Endothelial cell of umbilical vein (primary cell): ENCODE measurements at regions not wholly inside any gene's neighbourhood (a gene's known extent, or its start where the extent isn't known, plus 50 kb on each side); places are given as distances from the start of the nearest gene placed in this dataset.

Source experiments
- BruUV-seq: library from RNA; stranded (reverse); fragments of 400-500 nt; replicated peaks from 2 replicates; lab custom pipeline; 2021; lab: Mats Ljungman, UMichigan
- CTCF ChIA-PET: fragments of 300-600, 350-600 bp; sonication (Branson Sonifier 250); formaldehyde crosslinking; loops from one replicate; lab custom pipeline; 2021; ENCODE audit warnings: antibody characterized with exemption, inconsistent platforms; lab: Charles Lee
- POLR2A ChIA-PET: fragments of 300-600, 350-600 bp; sonication (Branson Sonifier 250); formaldehyde crosslinking; loops from one replicate; lab custom pipeline; 2021; ENCODE audit warnings: antibody characterized with exemption, inconsistent platforms; lab: Charles Lee
- DNase-seq: peaks from one replicate; pipeline ENCODE4 v3.0.0-alpha.2; 2011; ENCODE audit warnings: low read depth, low spot score
- FAIRE-seq: peaks from 2 replicates; lab custom pipeline; 2011; peaks lifted over from hg19 to GRCh38; lab: Jason Lieb, UNC
- H2AFZ ChIP-seq: 2 replicates; pipeline ENCODE4 v1.6.0; 2012; ENCODE audit warnings: low read depth, low read length, control low read depth, inconsistent platforms
- H3K27ac ChIP-seq: 2 replicates; pipeline ENCODE4 v1.5.1; 2011; ENCODE audit warnings: low read depth, mild to moderate bottlenecking, control low read depth, low read length, moderate library complexity; ENCODE audit not compliant: insufficient read depth
- H3K27me3 ChIP-seq, 2 experiments: 2 replicates each; pipeline versions ENCODE4 v1.6.0 to v1.6.1; 2011; ENCODE audit warnings: low read length in 2 of 2, mixed read lengths in 1 of 2; ENCODE audit not compliant: control insufficient read depth in 2 of 2, insufficient read depth in 2 of 2
- H3K36me3 ChIP-seq, 2 experiments: 2 replicates in 1 of 2; 3 replicates in 1 of 2; pipeline ENCODE4 v1.5.1; 2011; ENCODE audit warnings: low read length in 2 of 2, mild to moderate bottlenecking in 1 of 2, moderate library complexity in 1 of 2; ENCODE audit not compliant: control insufficient read depth in 2 of 2, insufficient read depth in 2 of 2; ENCODE audit errors: extremely low read depth in 1 of 2
- H3K4me1 ChIP-seq: 3 replicates; pipeline ENCODE4 v1.5.1; 2011; ENCODE audit warnings: mild to moderate bottlenecking, low read length; ENCODE audit not compliant: control insufficient read depth, insufficient read depth; ENCODE audit errors: extremely low read depth
- H3K4me2 ChIP-seq: 2 replicates; pipeline ENCODE4 v1.6.1; 2011; ENCODE audit warnings: low read length, control low read depth, mixed read lengths; ENCODE audit not compliant: insufficient read depth
- H3K4me3 ChIP-seq, 3 experiments: fragments of 200-600 bp in 1 of 3; sonication (generic), shearing (Covaris generic) in 1 of 3; replicated peaks in 1 of 3; 2 replicates each; pipeline ENCODE4 v1.5.1; 2011 to 2016; ENCODE audit warnings: control low read depth in 3 of 3, low read length in 3 of 3, mild to moderate bottlenecking in 2 of 3, inconsistent platforms in 1 of 3, low read depth in 1 of 3, moderate library complexity in 1 of 3; ENCODE audit not compliant: insufficient read depth in 1 of 3
- H3K79me2 ChIP-seq: 2 replicates; pipeline ENCODE4 v1.6.0; 2012; ENCODE audit warnings: low read length, inconsistent platforms; ENCODE audit not compliant: control insufficient read depth, insufficient read depth
- H3K9ac ChIP-seq: replicated peaks from 2 replicates; pipeline ENCODE3; 2011; ENCODE audit warnings: low read length, control low read depth; ENCODE audit not compliant: insufficient read depth; ENCODE audit errors: extremely low read depth
- H3K9me1 ChIP-seq: replicated peaks from 3 replicates; pipeline ENCODE4 v1.6.0; 2011; ENCODE audit warnings: mild to moderate bottlenecking, low read length; ENCODE audit not compliant: control insufficient read depth, insufficient read depth; ENCODE audit errors: extremely low read depth
- H3K9me3 ChIP-seq: replicated peaks from 2 replicates; pipeline ENCODE4 v1.5.1; 2012; ENCODE audit warnings: low read length, inconsistent platforms; ENCODE audit not compliant: control insufficient read depth, insufficient read depth
- H4K20me1 ChIP-seq: replicated peaks from 2 replicates; pipeline ENCODE3; 2011; ENCODE audit warnings: mild to moderate bottlenecking, low read length; ENCODE audit not compliant: control insufficient read depth, insufficient read depth; ENCODE audit errors: extremely low read depth
- CTCF ChIP-seq, 2 donors: IDR thresholded peaks; 1 replicate in 1 of 2; 2 replicates in 1 of 2; pipeline ENCODE4 v1.5.1; 2011; ENCODE audit warnings: low read length in 2 of 2, mild to moderate bottlenecking in 2 of 2, moderate library complexity in 2 of 2, control low read depth in 1 of 2, inconsistent platforms in 1 of 2, low read depth in 1 of 2; ENCODE audit not compliant: insufficient read depth in 1 of 2; ENCODE audit errors: extremely low read depth in 1 of 2
- EZH2 ChIP-seq: IDR thresholded peaks from 2 replicates; pipeline ENCODE4 v1.6.1; 2012; ENCODE audit warnings: borderline replicate concordance, low read depth, mild to moderate bottlenecking, moderate library complexity, low read length, inconsistent platforms; ENCODE audit not compliant: severe bottlenecking
- FOS ChIP-seq: IDR thresholded peaks from 2 replicates; pipeline ENCODE4 v1.6.1; 2011; ENCODE audit warnings: mild to moderate bottlenecking, low read length, moderate library complexity, borderline replicate concordance; ENCODE audit not compliant: insufficient read depth
- GATA2 ChIP-seq: IDR thresholded peaks from 2 replicates; pipeline ENCODE4 v1.7.0; 2011; ENCODE audit warnings: low read depth, mild to moderate bottlenecking, moderate library complexity, mixed read lengths, low read length; ENCODE audit not compliant: insufficient read length, insufficient read depth
- JUN ChIP-seq: IDR thresholded peaks from 2 replicates; pipeline ENCODE4 v1.6.1; 2011; ENCODE audit warnings: borderline replicate concordance, low read depth; ENCODE audit not compliant: insufficient read length, insufficient read depth
- MAX ChIP-seq: IDR thresholded peaks from 2 replicates; pipeline ENCODE4 v1.6.1; 2011; ENCODE audit not compliant: insufficient read depth, insufficient read length
- MYC ChIP-seq: IDR thresholded peaks from one replicate; pipeline ENCODE4 v1.6.1; 2011; ENCODE audit warnings: mild to moderate bottlenecking, low read depth, low read length
- POLR2A ChIP-seq: IDR thresholded peaks from 2 replicates; pipeline ENCODE4 v1.6.1; 2012; ENCODE audit warnings: low read depth, mild to moderate bottlenecking, control low read depth, low read length
- POLR2AphosphoS5 ChIP-seq: IDR thresholded peaks from 2 replicates; pipeline ENCODE4 v1.6.1; 2012; ENCODE audit warnings: low read depth, mild to moderate bottlenecking, control low read depth, low read length, moderate library complexity; ENCODE audit not compliant: insufficient read depth
- dilution Hi-C: fragments of 300-500 bp; cut with MboI; formaldehyde crosslinking; loops from one replicate; pipeline ENCODE4 v1.15.0; 2019; ENCODE audit warnings: low sequenced_read_pairs; ENCODE audit not compliant: extremely low pct_ligation_motif_present
- intact Hi-C: fragments of 100-400 bp; cut with micrococcal nuclease; formaldehyde crosslinking; loops from one replicate; pipeline ENCODE4 v1.10.0; 2022

- Histone ChIP-seq H3K79me2 (no peaks in the 10 kb centered on the region), H2AFZ (no peak overlapping the region), H3K9ac (no peak overlapping the region), H3K4me3 (no peak overlapping the region), H3K9me1 (no peaks in the 10 kb centered on the region), H3K4me2 (no peak overlapping the region), H3K36me3 (no peaks in the 10 kb centered on the region), H3K9me3 (no peaks in the 10 kb centered on the region), H4K20me1 (no peaks in the 10 kb centered on the region), H3K4me1 (no peaks in the 10 kb centered on the region), H3K27ac (no peak overlapping the region), H3K27me3 (no peaks in the 10 kb centered on the region)
- DNase-seq (no peak), FAIRE-seq (no peak)
- no TSS peak for BruUV-seq
- TF ChIP-seq JUN, result no peak
- TF ChIP-seq POLR2A, result no peak
- TF ChIP-seq FOS, result no peak
- TF ChIP-seq MYC, result no peak
- TF ChIP-seq GATA2, result no peak
- TF ChIP-seq CTCF (IDR thresholded peaks at IDR 0.05; ENCODE audit: extremely low read depth in 1 of 2, insufficient read depth in 1 of 2, low read depth in 1 of 2, low read length in 2 of 2), result no peak
- no peak for TF ChIP-seq MAX
- no peak for TF ChIP-seq POLR2AphosphoS5
- TF ChIP-seq EZH2, result no peak
- ChIA-PET CTCF (no interaction called here), POLR2A (no interaction called here)
- intact Hi-C loops, result no loop called here
- dilution Hi-C loops, result no loop called here
Observed at GRCh38 chr1:30405631-30406212, 317.7 kb downstream of the MATN1 start.
